SK-N-SH (cell line): ENCODE measurements at regions not wholly inside any gene's neighbourhood (a gene's known extent, or its start where the extent isn't known, plus 50 kb on each side); places are given as distances from the start of the nearest gene placed in this dataset.

Source experiments
- CTCF ChIA-PET: fragments of 300-600, 350-600 bp; formaldehyde crosslinking; extraction: SDS; loops from one replicate; lab custom pipeline; 2021; lab: Yijun Ruan, JAX
- POLR2A ChIA-PET: fragments of 350-600 bp; sonication (Branson Sonifier 250); formaldehyde crosslinking; extraction: SDS; loops from one replicate; lab custom pipeline; 2020; ENCODE audit warnings: antibody characterized with exemption, inconsistent platforms; lab: Yijun Ruan, JAX
- DNase-seq: peaks from one replicate; pipeline ENCODE4 v3.0.0; 2012
- H2AFZ ChIP-seq: fragments of 200-600 bp; sonication (generic); 2 replicates; pipeline ENCODE4 v1.8.1; 2016; ENCODE audit warnings: antibody characterized with exemption, mild to moderate bottlenecking, low read depth
- H3F3A ChIP-seq: fragments of 200-600 bp; sonication (generic); replicated peaks from 2 replicates; pipeline ENCODE3; 2016; ENCODE audit warnings: antibody characterized with exemption, mild to moderate bottlenecking; ENCODE audit not compliant: insufficient read depth
- H3K27ac ChIP-seq, 2 experiments: fragments of 200-500 bp in 1 of 2; fragments of 200-600 bp in 1 of 2; sonication (Bioruptor generic) in 1 of 2; sonication (generic), shearing (Covaris generic) in 1 of 2; 2 replicates each; pipeline versions ENCODE4 v1.5.1 to v1.6.1; 2014 to 2016; ENCODE audit warnings: low read depth in 2 of 2, inconsistent platforms in 1 of 2, low read length in 1 of 2, mild to moderate bottlenecking in 1 of 2, mixed read lengths in 1 of 2
- H3K27me3 ChIP-seq: fragments of 200-600 bp; sonication (generic), shearing (Covaris generic); 2 replicates; pipeline ENCODE4 v1.6.1; 2016; ENCODE audit warnings: mixed run types; ENCODE audit not compliant: insufficient read depth
- H3K36me3 ChIP-seq, 2 experiments: fragments of 200-500 bp in 1 of 2; fragments of 200-600 bp in 1 of 2; sonication (Bioruptor generic) in 1 of 2; sonication (generic) in 1 of 2; replicated peaks in 1 of 2; 2 replicates each; pipeline versions ENCODE3 to v1.5.1; 2014 to 2016; ENCODE audit warnings: low read length in 1 of 2, mild to moderate bottlenecking in 1 of 2; ENCODE audit not compliant: insufficient read depth in 2 of 2, control insufficient read depth in 1 of 2
- H3K4me1 ChIP-seq, 2 experiments: fragments of 200-500 bp in 1 of 2; fragments of 200-600 bp in 1 of 2; sonication (Bioruptor generic) in 1 of 2; sonication (generic), shearing (Covaris generic) in 1 of 2; 2 replicates each; pipeline versions ENCODE4 v1.5.1 to v1.6.1; 2014 to 2016; ENCODE audit warnings: low read depth in 1 of 2, low read length in 1 of 2, mixed run types in 1 of 2; ENCODE audit not compliant: insufficient read depth in 2 of 2, control insufficient read depth in 1 of 2
- H3K4me2 ChIP-seq: fragments of 200-600 bp; sonication (generic), shearing (Covaris generic); 2 replicates; pipeline ENCODE4 v1.6.1; 2017; ENCODE audit warnings: mixed run types
- H3K4me3 ChIP-seq, 2 experiments: fragments of 200-500 bp in 1 of 2; fragments of 200-600 bp in 1 of 2; sonication (Bioruptor generic) in 1 of 2; sonication (generic), shearing (Covaris generic) in 1 of 2; 2 replicates each; pipeline versions ENCODE4 v1.5.1 to v1.8.1; 2014 to 2016; ENCODE audit warnings: low read depth in 2 of 2, inconsistent platforms in 1 of 2, low read length in 1 of 2, mild to moderate bottlenecking in 1 of 2, mixed read lengths in 1 of 2, moderate library complexity in 1 of 2
- H3K79me2 ChIP-seq: fragments of 200-600 bp; sonication (generic); 2 replicates; pipeline ENCODE4 v1.8.1; 2017; ENCODE audit warnings: mild to moderate bottlenecking; ENCODE audit not compliant: insufficient read depth
- H3K9ac ChIP-seq: fragments of 200-600 bp; sonication (generic); 2 replicates; pipeline ENCODE4 v1.6.1; 2017; ENCODE audit warnings: mixed run types
- H3K9me2 ChIP-seq: fragments of 200-600 bp; sonication (generic); 2 replicates; pipeline ENCODE4 v1.6.1; 2017; ENCODE audit warnings: mixed run types
- H3K9me3 ChIP-seq: fragments of 200-600 bp; sonication (generic); 2 replicates; pipeline ENCODE4 v1.6.1; 2017; ENCODE audit warnings: mixed run types, mild to moderate bottlenecking, moderate library complexity
- H4K20me1 ChIP-seq: fragments of 200-600 bp; sonication (generic); 2 replicates; pipeline ENCODE4 v1.6.1; 2017; ENCODE audit warnings: mild to moderate bottlenecking, mixed run types; ENCODE audit not compliant: insufficient read depth
- CHD2 ChIP-seq: fragments of 150-350 bp; IDR thresholded peaks from 2 replicates; pipeline ENCODE4 v1.6.1; 2018; ENCODE audit warnings: low read length; ENCODE audit not compliant: partially characterized antibody
- EP300 ChIP-seq, 2 experiments: IDR thresholded peaks; 2 replicates each; pipeline versions ENCODE4 v1.4.0 to v1.6.1; 2012; ENCODE audit warnings: borderline replicate concordance in 1 of 2, low read depth in 1 of 2, low read length in 1 of 2
- FOXJ3 ChIP-seq: sonication (generic); formaldehyde crosslinking; IDR thresholded peaks from 2 replicates; pipeline ENCODE4 v1.5.1; 2020; ENCODE audit warnings: mild to moderate bottlenecking, missing genetic modification reagents
- IRF3 ChIP-seq: fragments of 150-350 bp; IDR thresholded peaks from 2 replicates; pipeline ENCODE4 v1.6.1; 2016; ENCODE audit warnings: mild to moderate bottlenecking, low read depth, low read length
- JUND ChIP-seq: IDR thresholded peaks from 2 replicates; pipeline ENCODE4 v1.4.0; 2012
- MEF2A ChIP-seq: IDR thresholded peaks from 2 replicates; pipeline ENCODE4 v1.4.0; 2012; ENCODE audit warnings: low read depth, borderline replicate concordance
- MXI1 ChIP-seq: IDR thresholded peaks from 2 replicates; pipeline ENCODE4 v1.6.1; 2012; ENCODE audit warnings: mild to moderate bottlenecking, low read depth, low read length, improper control_type of control experiment
- PBX3 ChIP-seq: IDR thresholded peaks from 2 replicates; pipeline ENCODE4; 2012
- RCOR1 ChIP-seq: fragments of 150-350 bp; IDR thresholded peaks from 2 replicates; pipeline ENCODE4 v1.6.1; 2017; ENCODE audit warnings: antibody characterized with exemption, low read length
- REST ChIP-seq: IDR thresholded peaks from 2 replicates; pipeline ENCODE4 v1.6.1; 2012; ENCODE audit warnings: mild to moderate bottlenecking, low read depth, low read length, moderate library complexity
- RXRA ChIP-seq: IDR thresholded peaks from 2 replicates; pipeline ENCODE4 v1.4.0; 2012; ENCODE audit warnings: low read depth, mild to moderate bottlenecking, borderline replicate concordance
- SMC3 ChIP-seq: IDR thresholded peaks from 2 replicates; pipeline ENCODE4 v1.6.1; 2012; ENCODE audit warnings: low read depth, low read length, improper control_type of control experiment
- TAF1 ChIP-seq: IDR thresholded peaks from 2 replicates; pipeline ENCODE4 v1.6.1; 2012; ENCODE audit warnings: low read depth, mild to moderate bottlenecking, low read length, moderate library complexity, borderline replicate concordance
- TEAD4 ChIP-seq: IDR thresholded peaks from 2 replicates; pipeline ENCODE4 v1.4.0; 2012; ENCODE audit warnings: mild to moderate bottlenecking, borderline replicate concordance; ENCODE audit not compliant: insufficient read depth
- USF1 ChIP-seq: IDR thresholded peaks from 2 replicates; pipeline ENCODE4 v1.4.0; 2012; ENCODE audit warnings: low read depth, borderline replicate concordance
- YY1 ChIP-seq: IDR thresholded peaks from 2 replicates; pipeline ENCODE4 v1.4.0; 2012; ENCODE audit warnings: low read depth, mild to moderate bottlenecking
- WGBS: methylation state at CpG from one replicate; pipeline ENCODE4 v1.1.6; 2017; ENCODE audit warnings: low lambda C conversion rate; 5-methylcytosine and 5-hydroxymethylcytosine counted together

GRCh38 chr9:126752376-126752775, 52.5 kb upstream of the ZBTB43 start:
- Histone ChIP-seq H3K4me1 (no peaks in the 10 kb centered on the region), H3K4me2 (no peak overlapping the region), H3F3A (no peaks in the 10 kb centered on the region), H3K36me3 (no peaks in the 10 kb centered on the region), H3K9me3 (no peaks in the 10 kb centered on the region), H3K27me3 (peaks cover 13% of the 10 kb centered on the region), H4K20me1 (no peaks in the 10 kb centered on the region), H3K4me3 (no peak overlapping the region), H3K27ac (no peak overlapping the region), H3K9ac (no peak overlapping the region), H2AFZ (no peak overlapping the region), H3K9me2 (no peaks in the 10 kb centered on the region), H3K79me2 (no peaks in the 10 kb centered on the region)
- no peak for DNase-seq
- CTCF ChIA-PET = interaction anchor here (1.1 to 3.0 kb wide), 4 partner anchors 11 to 102 kb away, joined by 3 to 11 read pairs (median 6); no protein-coding TSS in a partner anchor
- POLR2A ChIA-PET = interaction anchor here (0.8 kb wide), 1 partner anchor 10 kb away, joined by 3 read pairs; no protein-coding TSS in a partner anchor
- 49% methylated on average over 3 of the region's 4 CpGs for WGBS
- TF ChIP-seq MEF2A = no peak
- TF ChIP-seq JUND = no peak
- TF ChIP-seq PBX3 = no peak
- TF ChIP-seq CHD2 = no peak
- no peak for TF ChIP-seq MXI1
- TF ChIP-seq FOXJ3 (CRISPR knock-in tag) = no peak
- TF ChIP-seq EP300 (IDR thresholded peaks at IDR 0.05; ENCODE audit: borderline replicate concordance in 1 of 2, low read depth in 1 of 2, low read length in 1 of 2) = no peak
- TF ChIP-seq USF1 = no peak
- no peak for TF ChIP-seq IRF3
- TF ChIP-seq RCOR1 = no peak

- no peak overlapping the region for H2AFZ ChIP-seq
- ChIA-PET POLR2A (interaction anchor here (0.8 kb wide), 1 partner anchor 10 kb away, joined by 3 read pairs; no protein-coding TSS in a partner anchor), CTCF (interaction anchor here (1.3 to 3.0 kb wide), 3 partner anchors 28 to 103 kb away, joined by 3 to 11 read pairs (median 8); no protein-coding TSS in a partner anchor)
- no peak overlapping the region for H3K4me3 ChIP-seq
- 72% methylated on average over 8 of the region's 10 CpGs for WGBS
- H3K27me3 ChIP-seq = peaks cover 13% of the 10 kb centered on the region
- H3K79me2 ChIP-seq = no peaks in the 10 kb centered on the region
- no peak overlapping the region for H3K27ac ChIP-seq
- no peaks in the 10 kb centered on the region for H3K4me1 ChIP-seq
- H3K4me2 ChIP-seq = no peak overlapping the region
- H3K36me3 ChIP-seq = no peaks in the 10 kb centered on the region
- no peaks in the 10 kb centered on the region for H3F3A ChIP-seq
- no peaks in the 10 kb centered on the region for H3K9me3 ChIP-seq
- no peaks in the 10 kb centered on the region for H3K9me2 ChIP-seq
- H4K20me1 ChIP-seq = no peaks in the 10 kb centered on the region
- no peak overlapping the region for H3K9ac ChIP-seq
- no peak for DNase-seq
- TF ChIP-seq TEAD4 (no peak), RXRA (no peak), MXI1 (no peak), PBX3 (no peak), REST (no peak), YY1 (no peak), SMC3 (no peak), EP300 (IDR thresholded peaks at IDR 0.05; ENCODE audit: borderline replicate concordance in 1 of 2, low read depth in 1 of 2, low read length in 1 of 2) (no peak), JUND (no peak), CHD2 (no peak), TAF1 (no peak)
Observed at GRCh38 chr9:126752881-126753670, 51.8 kb upstream of the ZBTB43 start.
